ENCODE measurements at regions not wholly inside any gene's neighbourhood (a gene's known extent, or its start where the extent isn't known, plus 50 kb on each side); places are given as distances from the start of the nearest gene placed in this dataset.

DNA sequence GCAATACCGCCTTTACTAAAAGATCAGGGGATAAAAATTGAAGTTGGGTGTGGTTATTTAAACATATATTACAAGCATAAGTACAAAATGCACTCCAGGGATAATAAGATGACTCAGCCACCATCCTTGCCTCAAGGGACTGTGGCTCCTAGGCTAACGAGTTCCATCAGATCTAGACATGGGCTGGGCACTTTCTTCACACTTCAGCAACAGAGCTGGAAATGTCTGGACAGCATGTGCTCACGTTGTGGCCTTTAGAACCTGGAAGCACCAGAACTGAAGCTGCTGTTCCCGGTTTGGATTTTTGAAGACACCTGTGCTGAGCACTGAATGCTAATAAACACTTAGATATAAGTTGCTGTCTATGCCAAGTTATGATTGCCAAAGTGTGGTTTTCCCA, 384.2 kb upstream of the SALL3 start:
- dilution Hi-C loops (cut with MboI; ENCODE audit: extremely low pct_ligation_motif_present, low sequenced_read_pairs) = no loop called here
- DNase-seq (ENCODE audit: low read depth, low spot score) = no peak
- no peak for FAIRE-seq
- Histone ChIP-seq H3K9ac (ENCODE audit: control insufficient read depth, extremely low read depth, insufficient read depth, low read length) (no peak overlapping the region), H3K27me3 (ENCODE audit: control insufficient read depth, extremely low read depth, insufficient read depth, low read length) (no peaks in the 10 kb centered on the region), H3K4me2 (ENCODE audit: control insufficient read depth, extremely low read depth, insufficient read depth, low read depth, low read length) (no peak overlapping the region), H3K9me1 (ENCODE audit: control insufficient read depth, extremely low read depth, insufficient read depth, low read length) (no peaks in the 10 kb centered on the region), H3K9me3 (ENCODE audit: control insufficient read depth, low read depth, low read length) (peaks cover 5% of the 10 kb centered on the region), H3K4me3 (ENCODE audit: control insufficient read depth in 2 of 3, extremely low read depth in 1 of 3, insufficient read depth in 2 of 3, low read depth in 1 of 3, low read length in 3 of 3) (no peak overlapping the region), H3K27ac (ENCODE audit: control insufficient read depth, insufficient read depth, low read length) (no peak overlapping the region), H3K36me3 (ENCODE audit: control insufficient read depth in 2 of 2, extremely low read depth in 1 of 2, insufficient read depth in 2 of 2, low read length in 2 of 2) (no peaks in the 10 kb centered on the region), H3K4me1 (ENCODE audit: control insufficient read depth, extremely low read depth, insufficient read depth, low read length) (no peaks in the 10 kb centered on the region), H3K79me2 (ENCODE audit: control insufficient read depth, insufficient read depth, low read length) (no peaks in the 10 kb centered on the region), H2AFZ (ENCODE audit: control insufficient read depth, low read length) (no peak overlapping the region), H4K20me1 (ENCODE audit: control insufficient read depth, extremely low read depth, insufficient read depth, low read length) (no peaks in the 10 kb centered on the region)
- TF ChIP-seq, protein P1, sequence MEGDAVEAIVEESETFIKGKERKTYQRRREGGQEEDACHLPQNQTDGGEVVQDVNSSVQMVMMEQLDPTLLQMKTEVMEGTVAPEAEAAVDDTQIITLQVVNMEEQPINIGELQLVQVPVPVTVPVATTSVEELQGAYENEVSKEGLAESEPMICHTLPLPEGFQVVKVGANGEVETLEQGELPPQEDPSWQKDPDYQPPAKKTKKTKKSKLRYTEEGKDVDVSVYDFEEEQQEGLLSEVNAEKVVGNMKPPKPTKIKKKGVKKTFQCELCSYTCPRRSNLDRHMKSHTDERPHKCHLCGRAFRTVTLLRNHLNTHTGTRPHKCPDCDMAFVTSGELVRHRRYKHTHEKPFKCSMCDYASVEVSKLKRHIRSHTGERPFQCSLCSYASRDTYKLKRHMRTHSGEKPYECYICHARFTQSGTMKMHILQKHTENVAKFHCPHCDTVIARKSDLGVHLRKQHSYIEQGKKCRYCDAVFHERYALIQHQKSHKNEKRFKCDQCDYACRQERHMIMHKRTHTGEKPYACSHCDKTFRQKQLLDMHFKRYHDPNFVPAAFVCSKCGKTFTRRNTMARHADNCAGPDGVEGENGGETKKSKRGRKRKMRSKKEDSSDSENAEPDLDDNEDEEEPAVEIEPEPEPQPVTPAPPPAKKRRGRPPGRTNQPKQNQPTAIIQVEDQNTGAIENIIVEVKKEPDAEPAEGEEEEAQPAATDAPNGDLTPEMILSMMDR (optimal IDR thresholded peaks at IDR 0.05 in 1 of 3, IDR thresholded peaks at IDR 0.05 in 1 of 3, conservative IDR thresholded peaks at IDR 0.05 in 1 of 3; ENCODE audit: extremely low read depth in 1 of 3, insufficient read depth in 2 of 3, low read length in 3 of 3) = no peak
- TF ChIP-seq EZH2 (IDR thresholded peaks at IDR 0.05; ENCODE audit: low read length) = no peak

- dilution Hi-C loops (cut with MboI; ENCODE audit: extremely low pct_ligation_motif_present, low sequenced_read_pairs) = no loop called here
Measured at GRCh38 chr18:78595924-78596573, 383.6 kb upstream of the SALL3 start.

More at GRCh38 chr18:78595924-78596573, 383.6 kb upstream of the SALL3 start:
- H3K79me2 ChIP-seq (ENCODE audit: control insufficient read depth, insufficient read depth, low read length) = no peaks in the 10 kb centered on the region
- DNase-seq (ENCODE audit: low read depth, low spot score) (no peak), FAIRE-seq (no peak)
- no peak overlapping the region for H2AFZ ChIP-seq (ENCODE audit: control insufficient read depth, low read length)
- no peak overlapping the region for H3K4me2 ChIP-seq (ENCODE audit: control insufficient read depth, extremely low read depth, insufficient read depth, low read depth, low read length)
- H3K9me1 ChIP-seq (ENCODE audit: control insufficient read depth, extremely low read depth, insufficient read depth, low read length) = no peaks in the 10 kb centered on the region
- H4K20me1 ChIP-seq (ENCODE audit: control insufficient read depth, extremely low read depth, insufficient read depth, low read length) = no peaks in the 10 kb centered on the region
- H3K4me3 ChIP-seq (ENCODE audit: control insufficient read depth in 2 of 3, extremely low read depth in 1 of 3, insufficient read depth in 2 of 3, low read depth in 1 of 3, low read length in 3 of 3) = no peak overlapping the region
- TF ChIP-seq EZH2 (IDR thresholded peaks at IDR 0.05; ENCODE audit: low read length) = no peak
- TF ChIP-seq, protein P1 (optimal IDR thresholded peaks at IDR 0.05 in 1 of 3, IDR thresholded peaks at IDR 0.05 in 1 of 3, conservative IDR thresholded peaks at IDR 0.05 in 1 of 3; ENCODE audit: extremely low read depth in 1 of 3, insufficient read depth in 2 of 3, low read length in 3 of 3) = no peak
- H3K9me3 ChIP-seq (ENCODE audit: control insufficient read depth, low read depth, low read length) = peaks cover 5% of the 10 kb centered on the region
- H3K36me3 ChIP-seq (ENCODE audit: control insufficient read depth in 2 of 2, extremely low read depth in 1 of 2, insufficient read depth in 2 of 2, low read length in 2 of 2) = no peaks in the 10 kb centered on the region
- no peak overlapping the region for H3K9ac ChIP-seq (ENCODE audit: control insufficient read depth, extremely low read depth, insufficient read depth, low read length)
- no peaks in the 10 kb centered on the region for H3K27me3 ChIP-seq (ENCODE audit: control insufficient read depth, extremely low read depth, insufficient read depth, low read length)
- no peak overlapping the region for H3K27ac ChIP-seq (ENCODE audit: control insufficient read depth, insufficient read depth, low read length)
- no peaks in the 10 kb centered on the region for H3K4me1 ChIP-seq (ENCODE audit: control insufficient read depth, extremely low read depth, insufficient read depth, low read length)

All from keratinocyte (primary cell).